GM21423 (cell line): ENCODE measurements at regions not wholly inside any gene's neighbourhood (a gene's known extent, or its start where the extent isn't known, plus 50 kb on each side); places are given as distances from the start of the nearest gene placed in this dataset.
"Not testable (repeated sequence)": the region's sequence is repeated elsewhere in the genome, so short reads cannot be mapped to it uniquely, and the experiment has no call there.

Source experiments
- ATAC-seq: cut with Tn5 transposase; IDR thresholded peaks from one replicate; pipeline ENCODE4 v1.9.1; 2021; ENCODE audit warnings: mild to moderate bottlenecking, moderate library complexity; ENCODE audit not compliant: unreplicated experiment

- ATAC-seq = no peak
Observed at GRCh38 chr1:112855152-112855828, 100.7 kb downstream of the SLC16A1 start.

GRCh38 chr1:112854368-112854984, 101.5 kb downstream of the SLC16A1 start:
- not testable (repeated sequence) for ATAC-seq

- ATAC-seq = not testable (repeated sequence)
Observed at GRCh38 chr1:112853915-112854314, 102.1 kb downstream of the SLC16A1 start.

- ATAC-seq = no peak
Observed at GRCh38 chr1:112852934-112853333, 103.1 kb downstream of the SLC16A1 start.

GRCh38 chr1:112852276-112852675, 103.7 kb downstream of the SLC16A1 start:
- ATAC-seq = no peak

- ATAC-seq = no peak
Observed at GRCh38 chr1:112850034-112850757, 105.8 kb downstream of the SLC16A1 start.

GRCh38 chr1:112849425-112850033, 106.5 kb downstream of the SLC16A1 start:
- ATAC-seq = no peak

GRCh38 chr1:112841825-112842224, 114.2 kb downstream of the SLC16A1 start:
- ATAC-seq = no peak

GRCh38 chr1:112840631-112841624, 115.1 kb downstream of the SLC16A1 start:
- ATAC-seq = no peak

GRCh38 chr1:112836642-112837041, 119.4 kb downstream of the SLC16A1 start:
- no peak for ATAC-seq

GRCh38 chr1:112833806-112834205, 118.7 kb upstream of the PPM1J start:
- no peak for ATAC-seq

- not testable (repeated sequence) for ATAC-seq
Observed at GRCh38 chr1:112832259-112832658, 117.1 kb upstream of the PPM1J start.

GRCh38 chr1:112829691-112830090, 114.6 kb upstream of the PPM1J start:
- not testable (repeated sequence) for ATAC-seq

GRCh38 chr1:112828716-112829115, 113.6 kb upstream of the PPM1J start:
- no peak for ATAC-seq

- ATAC-seq = not testable (repeated sequence)
Observed at GRCh38 chr1:112827391-112827790, 112.3 kb upstream of the PPM1J start.

GRCh38 chr1:112826217-112826944, 111.2 kb upstream of the PPM1J start:
- no peak for ATAC-seq

GRCh38 chr1:112825563-112826216, 110.6 kb upstream of the PPM1J start:
- ATAC-seq = not testable (repeated sequence)

- ATAC-seq = not testable (repeated sequence)
Observed at GRCh38 chr1:112825075-112825474, 109.9 kb upstream of the PPM1J start.
